ENCODE measurements at regions not wholly inside any gene's neighbourhood (a gene's known extent, or its start where the extent isn't known, plus 50 kb on each side); places are given as distances from the start of the nearest gene placed in this dataset.

- DNase-seq (ENCODE audit: low read depth in 2 of 2): no peak
These were observed 79.5 kb downstream of the IRF2BPL start for GRCh38 chr14:76948976-76949375.

GRCh38 chr14:76948213-76948947 is 80.1 kb downstream of the IRF2BPL start:
- DNase-seq (ENCODE audit: low read depth in 2 of 2): no peak

- no peak for DNase-seq (ENCODE audit: low read depth in 2 of 2)
These were observed 80.7 kb downstream of the IRF2BPL start for GRCh38 chr14:76947838-76948184.

DNA sequence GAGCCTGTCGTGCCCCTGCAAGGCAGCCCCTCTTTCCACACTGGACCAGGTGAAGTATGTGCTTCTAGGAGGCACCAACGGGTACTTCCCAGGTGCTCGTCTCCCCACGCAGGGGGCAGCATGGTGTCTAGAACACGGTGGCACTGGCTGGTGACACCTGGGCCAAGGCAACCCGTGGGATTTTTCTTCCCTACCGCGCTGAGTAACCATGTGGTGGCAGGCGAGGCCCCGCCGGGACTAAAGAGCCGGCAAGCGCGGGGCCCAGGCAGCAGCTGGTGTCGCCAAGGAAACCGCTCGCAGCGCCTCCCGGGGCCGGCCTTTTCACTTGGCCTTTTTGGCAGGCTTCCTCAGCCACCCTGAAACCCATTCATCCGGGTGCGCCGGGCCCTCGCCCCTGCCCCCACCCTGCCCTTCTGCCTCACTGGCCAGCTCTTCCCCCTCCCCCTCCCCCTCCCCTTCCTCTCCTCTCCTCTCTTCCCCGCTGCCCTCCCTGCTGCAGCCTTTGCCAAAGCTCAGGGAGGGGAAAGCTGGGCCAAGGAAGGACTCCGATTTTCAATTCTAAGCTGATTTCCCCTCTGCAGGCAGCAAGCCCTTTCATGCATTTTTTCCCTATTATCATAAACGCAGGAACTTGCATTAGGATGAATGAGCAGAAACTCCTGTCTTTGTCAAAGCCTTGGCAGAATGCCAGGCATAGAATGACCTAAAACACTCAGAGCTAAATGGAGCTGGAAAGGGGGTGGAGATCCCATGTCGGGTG is 81.2 kb downstream of the IRF2BPL start:
- DNase-seq (ENCODE audit: low read depth in 2 of 2): peak; percentile 68 to 71

DNA sequence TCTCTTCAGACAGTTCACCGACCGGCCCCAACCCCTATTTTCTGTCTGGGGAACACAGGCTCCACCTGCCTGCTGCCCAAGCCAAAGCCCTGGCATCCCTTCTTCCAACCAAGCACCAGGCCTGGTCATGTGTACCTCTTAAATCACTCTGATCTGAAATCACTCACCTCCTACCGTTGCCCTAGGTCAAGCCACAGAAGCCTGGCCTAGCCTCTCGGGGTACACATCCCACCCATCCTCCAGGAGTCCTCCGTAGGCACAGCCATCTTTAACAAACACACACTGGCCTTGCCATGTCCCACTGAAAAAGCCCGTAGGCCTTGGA is 81.8 kb downstream of the IRF2BPL start:
- no peak for DNase-seq (ENCODE audit: low read depth in 2 of 2)

- no peak for DNase-seq (ENCODE audit: low read depth in 2 of 2)
These were observed 85.4 kb downstream of the IRF2BPL start for GRCh38 chr14:76943072-76943471.

DNA sequence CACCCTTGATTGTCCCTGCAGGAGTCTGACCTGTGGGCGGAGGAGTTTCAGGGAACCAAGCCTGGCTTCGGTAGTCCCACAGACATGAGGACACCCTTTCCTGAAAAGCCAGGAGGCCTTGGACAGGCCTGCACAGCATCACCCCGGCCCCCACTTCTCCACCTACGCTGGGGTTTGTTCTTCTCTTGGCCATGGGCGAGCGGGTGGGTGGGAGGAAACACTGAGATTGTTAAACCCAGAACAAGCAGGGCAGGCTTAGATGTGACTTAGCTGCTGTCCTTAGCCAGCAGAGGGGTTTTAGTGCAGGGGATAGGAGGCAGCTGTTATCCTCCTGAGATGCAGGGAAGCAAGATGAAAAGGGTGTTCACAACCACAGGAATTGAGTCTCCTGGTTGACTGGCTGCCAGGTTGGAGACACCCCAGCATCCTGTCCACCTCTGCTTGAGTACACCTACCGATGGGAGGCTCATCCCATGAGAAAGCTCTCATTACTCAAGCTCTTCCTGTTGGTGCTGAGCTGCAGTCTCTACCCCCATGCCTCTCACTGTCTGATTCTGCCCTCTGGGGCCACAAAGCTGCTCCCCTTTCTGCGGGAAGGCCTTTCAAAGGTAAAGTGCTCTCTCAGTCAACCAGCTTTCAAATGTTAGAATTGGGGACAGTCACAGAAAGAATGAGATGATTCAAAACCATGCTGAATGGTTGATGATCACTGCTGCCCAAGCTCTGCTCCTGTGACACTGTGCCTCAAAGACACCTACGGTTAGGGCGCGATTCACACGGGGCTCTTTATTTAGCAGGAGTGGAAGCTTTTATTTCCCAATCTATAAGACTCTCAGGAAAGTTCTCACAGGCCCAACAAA is 86.3 kb downstream of the IRF2BPL start:
- DNase-seq (ENCODE audit: low read depth in 2 of 2): no peak

GRCh38 chr14:76941544-76941943 is 87.0 kb downstream of the IRF2BPL start:
- no peak for DNase-seq (ENCODE audit: low read depth in 2 of 2)

DNA sequence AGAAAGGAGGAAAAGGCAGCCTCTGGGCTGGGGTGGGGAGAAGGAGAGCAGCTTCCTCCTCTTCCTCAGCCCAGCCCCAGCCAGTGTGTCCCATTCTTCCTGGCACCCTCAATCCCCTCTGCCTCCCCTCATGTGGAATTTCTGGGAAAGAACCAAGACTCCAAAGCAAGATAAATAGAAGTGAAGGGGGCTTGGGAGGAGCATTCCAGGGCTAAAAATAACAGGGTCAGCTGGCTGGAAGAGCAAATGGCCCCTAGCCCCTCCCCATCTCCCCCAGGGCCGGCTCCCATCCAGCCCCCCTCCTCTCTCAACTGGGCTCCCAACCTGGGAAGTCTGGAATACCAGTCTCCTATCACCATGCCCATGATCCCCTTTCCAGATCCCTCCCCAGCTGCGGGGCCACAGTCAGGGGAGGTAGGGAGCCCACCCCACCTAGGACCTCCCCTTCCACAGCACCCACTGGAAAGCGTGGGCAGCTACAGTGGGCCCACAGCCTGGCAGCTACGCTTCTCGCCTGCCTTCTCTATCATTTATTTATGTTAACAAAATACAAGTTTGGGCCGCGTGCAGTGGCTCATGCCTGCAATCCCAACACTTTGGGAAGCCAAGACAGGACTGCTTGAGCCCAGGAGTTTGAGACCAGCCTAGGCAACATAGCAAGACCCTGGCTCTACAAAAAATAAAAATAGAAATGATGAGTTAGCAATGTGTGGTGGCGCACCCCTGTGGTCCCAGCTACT is 88.3 kb downstream of the IRF2BPL start:
- no peak for DNase-seq (ENCODE audit: low read depth in 2 of 2)

DNA sequence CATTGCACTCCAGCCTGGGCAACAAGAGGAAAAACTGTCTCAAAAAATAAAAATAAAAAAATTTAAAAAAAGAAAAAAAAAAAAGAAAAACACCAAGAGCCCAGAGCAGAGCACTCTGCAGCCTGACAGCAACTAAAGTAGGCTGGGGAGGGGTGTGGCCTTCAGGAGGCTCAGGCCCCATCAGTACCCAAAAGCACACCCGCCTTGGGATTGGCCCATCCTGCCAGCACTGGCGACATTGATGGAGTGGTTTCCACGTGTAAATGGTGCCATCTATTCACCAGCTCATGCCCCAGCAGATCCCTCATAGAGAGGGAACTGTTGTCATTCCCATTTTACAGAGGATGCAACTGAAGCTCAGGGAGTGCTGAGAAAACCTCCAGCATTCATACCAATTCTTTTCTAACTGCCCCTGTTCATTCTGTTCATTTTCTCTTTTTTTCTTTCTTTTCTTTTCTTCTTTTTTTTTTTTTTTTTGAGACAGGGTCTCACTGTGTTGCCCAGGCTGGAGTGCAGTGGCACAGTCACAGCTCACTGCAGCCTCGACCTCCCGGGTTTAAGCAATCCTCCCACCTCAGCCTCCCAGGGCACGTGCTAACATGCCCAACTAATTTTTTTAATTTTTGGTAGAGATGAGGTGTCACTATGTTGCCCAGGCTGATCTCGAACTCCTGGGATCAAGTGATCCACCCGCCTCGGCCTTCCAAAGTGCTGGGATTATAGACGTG is 89.3 kb downstream of the IRF2BPL start:
- no peak for DNase-seq (ENCODE audit: low read depth in 2 of 2)

DNA sequence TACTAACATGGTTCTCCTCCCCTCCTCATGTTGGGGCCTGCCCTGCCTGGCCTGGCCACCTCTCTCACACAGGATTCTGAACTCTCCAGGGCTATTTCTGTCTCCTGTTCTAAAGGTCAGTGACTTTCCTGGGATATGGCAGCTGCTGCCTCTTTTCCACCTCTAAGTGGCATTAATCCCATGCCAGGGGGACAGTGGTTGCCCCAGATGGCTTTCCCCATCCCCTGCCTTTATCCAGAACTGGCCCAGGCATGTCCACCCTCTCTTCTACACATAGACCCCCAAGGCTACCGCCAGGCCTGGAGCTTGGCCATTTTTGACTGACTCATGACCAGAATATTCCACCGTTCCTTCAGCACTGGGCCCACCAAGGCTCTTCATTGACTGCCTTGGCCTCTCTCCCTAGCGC is 90.4 kb downstream of the IRF2BPL start:
- DNase-seq (ENCODE audit: low read depth in 2 of 2): no peak

GRCh38 chr14:76937181-76938091 is 91.1 kb downstream of the IRF2BPL start:
- DNase-seq (ENCODE audit: low read depth in 2 of 2): peak; percentile 65 to 75

DNA sequence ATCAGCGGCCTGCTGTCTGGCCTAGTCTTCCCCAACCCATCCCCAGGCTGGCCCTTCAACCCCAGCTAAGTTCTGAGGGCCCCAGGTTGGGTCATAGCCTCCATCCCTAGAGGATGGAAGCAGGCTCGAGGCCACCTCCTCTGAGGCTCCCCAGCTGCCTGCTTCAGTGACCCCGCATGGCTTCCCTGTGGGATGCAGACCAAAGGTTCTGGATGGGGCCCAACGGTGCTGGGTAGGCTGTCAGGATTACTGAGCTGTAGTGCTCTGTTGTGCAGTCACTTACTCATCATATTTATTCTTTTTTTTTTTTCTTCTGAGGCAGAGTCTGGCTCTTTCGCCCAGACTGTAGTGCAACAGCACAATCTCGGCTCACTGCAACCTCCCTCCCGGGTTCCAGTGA is 92.0 kb downstream of the IRF2BPL start:
- no peak for DNase-seq (ENCODE audit: low read depth in 2 of 2)

GRCh38 chr14:76933515-76933914 is 95.0 kb downstream of the IRF2BPL start:
- no peak for DNase-seq (ENCODE audit: low read depth in 2 of 2)

DNA sequence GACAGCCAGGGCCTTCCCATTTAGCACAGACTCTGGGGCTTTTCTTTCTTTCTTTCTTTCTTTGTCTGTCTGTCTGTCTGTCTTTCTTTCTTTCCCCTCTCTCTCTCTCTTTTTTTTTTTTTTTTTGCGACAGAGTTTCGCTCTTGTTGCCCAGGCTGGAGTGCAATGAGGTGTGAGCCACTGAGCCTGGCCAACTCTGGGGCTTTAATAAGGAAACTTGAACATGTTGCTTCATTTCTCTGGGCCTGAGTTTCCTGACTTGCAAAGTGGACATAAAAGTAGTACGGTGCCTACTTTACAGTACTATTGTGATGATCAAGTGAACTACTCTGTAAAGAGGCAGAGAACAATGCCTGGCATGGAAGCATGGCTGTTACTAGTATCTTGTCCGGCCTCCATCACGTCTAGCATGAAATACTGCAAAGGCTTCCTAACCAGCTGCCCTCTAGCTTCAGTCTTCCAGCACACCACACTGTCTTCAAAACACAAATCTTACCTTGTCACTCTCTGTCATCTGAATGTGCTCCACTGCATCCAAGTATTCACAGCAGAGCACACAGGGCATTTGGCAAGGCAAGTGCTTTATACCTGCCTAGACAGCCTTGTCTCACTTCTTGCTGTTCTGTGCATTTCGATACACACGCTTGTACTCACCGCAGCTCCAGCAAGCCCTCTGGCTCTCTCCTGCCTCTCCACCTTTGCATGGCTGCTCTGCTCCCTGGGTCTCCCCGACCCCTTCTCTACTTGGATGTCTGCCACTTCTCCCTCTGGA is 96.7 kb downstream of the IRF2BPL start:
- no peak for DNase-seq (ENCODE audit: low read depth in 2 of 2)

DNA sequence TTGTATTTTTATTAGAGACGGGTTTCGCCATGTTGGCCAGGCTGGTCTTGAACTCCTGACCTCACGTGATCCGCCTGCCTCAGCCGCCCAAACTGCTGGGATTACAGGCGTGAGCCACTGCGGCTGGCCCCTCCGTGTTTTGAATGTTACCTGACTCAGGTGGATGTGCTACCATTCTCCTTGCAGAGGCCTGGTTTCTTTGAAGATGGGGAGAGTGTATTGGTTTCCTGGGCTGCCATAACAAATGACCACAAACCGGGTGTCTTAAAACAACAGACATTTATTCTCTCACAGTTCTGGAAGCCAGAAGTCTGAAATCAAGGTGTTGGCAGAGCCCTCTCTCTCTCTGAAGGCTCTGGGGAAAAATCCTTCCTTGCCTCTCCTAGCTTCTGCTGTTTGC is 98.0 kb downstream of the IRF2BPL start:
- no peak for DNase-seq (ENCODE audit: low read depth in 2 of 2)

DNA sequence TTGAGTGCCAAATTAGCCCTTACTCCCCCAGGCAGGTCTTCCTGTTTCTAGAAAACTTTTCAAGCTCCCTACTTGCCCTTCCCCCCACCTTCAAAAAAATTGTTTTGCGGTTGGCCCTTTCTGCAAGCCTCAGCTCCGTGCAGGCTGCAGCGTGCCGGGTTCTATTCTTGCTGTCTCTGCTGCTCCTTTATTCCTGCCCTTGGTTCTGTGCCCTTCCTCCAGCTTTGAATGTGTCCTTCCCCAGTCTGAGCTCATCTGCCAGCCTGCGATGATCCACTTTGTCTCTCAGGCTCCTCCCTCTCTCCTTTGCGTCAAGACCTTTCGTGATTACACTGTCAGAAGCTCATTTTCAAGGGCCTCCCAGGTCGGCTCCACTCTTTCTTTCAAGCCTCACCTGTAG is 98.6 kb downstream of the IRF2BPL start:
- no peak for DNase-seq (ENCODE audit: low read depth in 2 of 2)

GRCh38 chr14:76927971-76928700 is 100.4 kb downstream of the IRF2BPL start:
- no peak for DNase-seq (ENCODE audit: low read depth in 2 of 2)
